ENCODE measurements at regions not wholly inside any gene's neighbourhood (a gene's known extent, or its start where the extent isn't known, plus 50 kb on each side); places are given as distances from the start of the nearest gene placed in this dataset.
A peak's percentile ranks its signal among the peaks of the same experiment; 100 is the strongest.

- no peak for DNase-seq (ENCODE audit: low read depth)
- H3K4me3 ChIP-seq (ENCODE audit: low read depth, low read length) = no peak overlapping the region
- no peak for TF ChIP-seq CTCF (conservative IDR thresholded peaks at IDR 0.05; ENCODE audit: low read depth, low read length)
Measured at GRCh38 chr7:115763347-115763746, 267.2 kb downstream of the TFEC start.

GRCh38 chr7:115758025-115758424 lies 272.5 kb downstream of the TFEC start:
- no peak overlapping the region for H3K4me3 ChIP-seq (ENCODE audit: low read depth, low read length)
- DNase-seq (ENCODE audit: low read depth) = no peak
- no peak for TF ChIP-seq CTCF (conservative IDR thresholded peaks at IDR 0.05; ENCODE audit: low read depth, low read length)

GRCh38 chr7:115754226-115754625 lies 276.3 kb downstream of the TFEC start:
- no peak for DNase-seq (ENCODE audit: low read depth)
- no peak overlapping the region for H3K4me3 ChIP-seq (ENCODE audit: low read depth, low read length)
- TF ChIP-seq CTCF (conservative IDR thresholded peaks at IDR 0.05; ENCODE audit: low read depth, low read length) = no peak

- H3K4me3 ChIP-seq (ENCODE audit: low read depth, low read length) = no peak overlapping the region
- DNase-seq (ENCODE audit: low read depth) = no peak
- no peak for TF ChIP-seq CTCF (conservative IDR thresholded peaks at IDR 0.05; ENCODE audit: low read depth, low read length)
Measured at GRCh38 chr7:115749924-115750323, 280.6 kb downstream of the TFEC start.

GRCh38 chr7:115748123-115748738 lies 282.3 kb downstream of the TFEC start:
- peak; percentile 62 for TF ChIP-seq CTCF (conservative IDR thresholded peaks at IDR 0.05; ENCODE audit: low read depth, low read length)
- no peak overlapping the region for H3K4me3 ChIP-seq (ENCODE audit: low read depth, low read length)
- DNase-seq (ENCODE audit: low read depth) = no peak

- H3K4me3 ChIP-seq (ENCODE audit: low read depth, low read length) = no peak overlapping the region
- no peak for DNase-seq (ENCODE audit: low read depth)
Measured at GRCh38 chr7:115747174-115747573, 283.4 kb downstream of the TFEC start.

More at GRCh38 chr7:115747174-115747573, 283.4 kb downstream of the TFEC start:
- TF ChIP-seq CTCF (conservative IDR thresholded peaks at IDR 0.05; ENCODE audit: low read depth, low read length) = no peak
